Limb (tissue), 2 donors: ENCODE measurements at regions not wholly inside any gene's neighbourhood (a gene's known extent, or its start where the extent isn't known, plus 50 kb on each side); places are given as distances from the start of the nearest gene placed in this dataset.
A peak's percentile ranks its signal among the peaks of the same experiment; 100 is the strongest.
"Not testable (repeated sequence)": the region's sequence is repeated elsewhere in the genome, so short reads cannot be mapped to it uniquely, and the experiment has no call there.

ENCODE experiments used
- DNase-seq, 2 donors: peaks; one replicate each; pipeline ENCODE4 v3.0.0-alpha.2; 2016; ENCODE audit errors: extremely low spot score in 2 of 2

DNA sequence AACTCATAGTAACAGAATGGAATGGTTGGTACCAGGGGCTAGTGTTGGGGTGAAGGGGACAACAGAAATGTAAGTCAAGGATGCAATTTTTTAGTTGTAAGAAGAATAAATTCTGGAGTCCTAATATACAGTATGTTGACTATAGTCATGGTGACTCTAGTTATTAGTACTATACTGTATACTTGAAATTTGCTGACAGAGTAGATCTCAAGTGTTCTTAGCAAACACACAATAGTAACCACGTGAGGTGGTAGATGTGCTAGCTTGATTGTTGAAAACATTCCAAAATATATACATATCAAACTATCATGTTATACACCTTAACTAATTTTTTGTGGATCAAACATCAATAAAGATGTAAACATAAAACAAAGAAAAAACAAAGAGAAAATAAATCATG is 1345.1 kb upstream of the PCDH20 start:
- no peak for DNase-seq

DNA sequence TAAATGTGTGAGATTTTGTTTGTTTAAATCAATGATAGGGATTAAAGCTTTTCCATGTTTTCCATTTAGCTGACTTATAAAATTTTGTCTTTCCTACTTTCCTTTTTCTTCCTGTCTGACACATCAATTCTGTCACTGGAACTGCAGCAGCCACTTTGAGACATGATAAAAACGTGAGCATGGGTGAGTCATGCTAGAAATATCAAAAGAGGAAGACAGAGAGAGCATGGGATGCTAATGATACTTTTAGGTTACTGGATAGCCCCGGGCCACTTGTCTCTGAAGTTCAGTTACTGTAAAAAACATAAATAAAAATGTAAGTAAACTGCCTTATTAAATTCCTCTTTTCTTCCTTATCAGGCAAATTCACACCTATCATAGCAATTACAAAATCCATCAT is 1332.0 kb upstream of the PCDH20 start:
- DNase-seq, result no peak

DNA sequence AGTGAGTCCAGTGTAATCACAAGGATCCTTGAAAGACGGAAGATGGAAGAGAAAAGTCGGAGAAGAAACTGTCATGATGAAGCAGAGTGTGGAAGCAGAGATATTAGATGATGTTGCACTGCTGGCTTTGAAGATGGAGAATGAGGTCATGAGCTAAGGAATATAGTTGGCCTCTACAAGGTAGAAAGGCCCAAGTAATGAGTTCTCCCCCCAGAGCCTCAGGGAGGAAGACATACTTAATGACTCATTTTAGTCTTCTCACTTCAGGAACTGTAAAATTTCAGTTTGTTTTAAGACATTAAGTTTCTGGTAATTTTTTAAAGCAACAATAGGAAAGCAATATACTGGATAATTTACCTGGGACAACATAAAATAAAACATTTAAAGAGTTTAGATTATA is 1331.5 kb upstream of the PCDH20 start:
- DNase-seq, result no peak

- not testable (repeated sequence) for DNase-seq
These were observed 1314.1 kb upstream of the PCDH20 start for GRCh38 chr13:62729746-62730145.

- no peak for DNase-seq
These were observed 1306.2 kb upstream of the PCDH20 start for GRCh38 chr13:62721893-62722292.

GRCh38 chr13:62711948-62712347 is 1296.3 kb upstream of the PCDH20 start:
- DNase-seq, result not testable (repeated sequence)

DNA sequence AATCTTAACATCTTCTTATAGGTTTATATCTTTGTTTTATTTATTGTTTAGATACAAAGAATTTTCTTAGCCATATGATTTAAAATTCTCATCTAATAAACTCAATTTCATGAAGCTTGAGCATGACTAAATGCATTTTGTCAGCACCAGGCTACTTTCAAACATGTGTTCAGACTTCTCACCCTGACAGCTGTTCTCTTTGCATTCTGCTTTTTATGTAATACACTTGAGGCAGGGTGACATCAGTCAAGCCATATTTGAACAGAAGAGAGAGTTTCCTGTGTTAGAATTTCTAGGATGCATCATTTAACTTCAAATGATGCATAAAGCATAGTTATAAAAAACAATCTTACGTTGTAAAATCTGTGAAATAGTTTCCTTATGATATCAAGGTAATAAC is 1295.1 kb upstream of the PCDH20 start:
- peak in 1 of 2 donors; percentile 58 for DNase-seq

DNA sequence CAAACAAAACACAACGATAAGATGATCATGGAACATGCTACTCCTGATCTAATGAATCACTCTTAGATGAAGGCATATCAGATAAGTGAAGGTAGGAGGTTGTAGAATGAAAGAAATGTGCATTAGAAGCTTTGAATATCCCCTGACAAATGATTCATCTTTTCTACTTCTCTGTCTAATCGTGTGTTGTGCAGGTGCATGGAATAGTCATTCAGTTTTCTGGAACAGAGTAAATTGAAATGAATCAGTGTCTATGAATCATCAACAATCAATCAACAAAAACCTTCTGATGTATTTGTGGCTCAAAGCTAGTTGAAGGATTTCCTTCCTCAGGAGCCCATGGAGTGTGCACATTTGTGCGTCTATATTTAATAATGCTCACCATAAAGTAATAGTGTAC is 1290.4 kb upstream of the PCDH20 start:
- DNase-seq, result no peak

DNA sequence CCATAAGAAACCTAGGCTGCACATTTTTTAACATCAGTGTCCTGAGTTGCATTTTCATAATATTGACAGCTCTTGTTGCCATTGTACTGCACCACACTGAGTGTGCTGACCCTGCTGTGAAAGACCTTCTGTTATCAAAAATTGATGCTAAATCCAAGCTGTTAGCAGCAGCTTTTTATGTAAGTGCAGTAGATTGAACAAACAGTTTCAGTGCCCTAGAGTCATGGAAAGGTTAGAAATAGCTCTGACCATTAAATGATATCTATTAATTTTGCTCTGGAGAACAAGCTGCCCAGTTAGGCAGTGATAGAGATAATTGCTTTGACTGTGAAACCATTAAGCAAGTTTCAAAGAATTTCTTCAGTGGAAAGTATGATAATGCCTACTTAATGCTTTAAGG is 1289.2 kb upstream of the PCDH20 start:
- no peak for DNase-seq

GRCh38 chr13:62702502-62702901 is 1286.9 kb upstream of the PCDH20 start:
- no peak for DNase-seq

- no peak for DNase-seq
These were observed 1282.1 kb upstream of the PCDH20 start for GRCh38 chr13:62697701-62698100.

DNA sequence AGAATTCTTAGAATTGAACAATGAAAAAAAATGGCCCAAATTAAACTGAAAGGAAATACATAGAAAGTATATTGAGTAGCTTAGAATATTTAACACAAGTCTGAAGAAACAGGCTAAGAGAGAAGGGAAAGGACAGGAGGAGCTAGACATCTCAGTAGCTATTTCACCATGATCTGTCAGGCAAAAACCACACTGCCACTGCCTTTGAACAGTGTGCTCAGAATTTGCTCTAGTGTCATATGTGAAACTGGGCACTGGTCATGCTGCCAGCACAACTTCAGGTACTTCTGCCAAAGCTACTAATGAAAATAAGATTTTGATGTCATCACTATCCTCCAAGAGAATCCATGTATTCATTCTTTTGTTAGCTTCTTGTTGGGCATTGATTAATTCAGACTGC is 1280.8 kb upstream of the PCDH20 start:
- no peak for DNase-seq

GRCh38 chr13:62687732-62688131 is 1272.1 kb upstream of the PCDH20 start:
- DNase-seq, result no peak

DNA sequence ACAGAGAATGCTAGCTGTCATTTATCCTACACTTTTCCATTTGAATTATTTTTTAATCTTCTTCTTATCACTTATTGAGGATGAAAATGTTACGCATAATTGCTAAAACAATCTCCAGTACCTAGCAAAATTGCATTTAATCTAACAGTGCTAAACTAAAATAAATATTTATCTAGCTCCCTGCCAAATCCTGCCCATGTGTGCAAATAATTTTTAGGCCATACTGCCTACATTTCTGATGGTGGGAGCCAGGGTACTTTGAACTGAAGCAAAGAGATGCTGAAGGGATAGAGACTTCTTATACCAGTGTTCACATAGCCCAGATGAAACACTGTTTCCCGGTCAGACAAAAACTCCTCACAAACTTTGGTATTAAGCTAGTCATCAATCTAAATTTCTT is 1268.7 kb upstream of the PCDH20 start:
- no peak for DNase-seq

DNA sequence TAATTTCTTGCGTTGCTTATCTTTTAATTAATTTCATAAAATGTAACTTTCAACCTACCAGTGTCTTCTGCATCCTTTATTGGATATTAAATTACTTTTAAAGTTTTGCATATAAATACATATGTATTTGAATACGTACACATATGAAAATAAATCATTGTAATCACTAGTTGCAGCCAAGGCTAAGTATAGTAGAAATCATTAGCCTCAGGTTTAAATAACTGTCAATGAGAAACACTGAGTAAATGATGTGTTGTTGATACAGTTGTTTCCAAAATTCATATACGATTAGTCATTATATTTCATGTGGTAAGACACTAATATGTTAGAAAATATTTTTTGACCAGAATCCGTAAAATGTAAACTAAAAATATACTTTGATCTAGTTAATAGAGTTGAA is 1267.1 kb upstream of the PCDH20 start:
- no peak for DNase-seq

GRCh38 chr13:62678039-62678438 is 1262.4 kb upstream of the PCDH20 start:
- DNase-seq, result no peak

- DNase-seq, result no peak
These were observed 1248.1 kb upstream of the PCDH20 start for GRCh38 chr13:62663767-62664166.

GRCh38 chr13:62659365-62659764 is 1243.7 kb upstream of the PCDH20 start:
- no peak for DNase-seq

GRCh38 chr13:62653371-62653770 is 1237.7 kb upstream of the PCDH20 start:
- no peak for DNase-seq

DNA sequence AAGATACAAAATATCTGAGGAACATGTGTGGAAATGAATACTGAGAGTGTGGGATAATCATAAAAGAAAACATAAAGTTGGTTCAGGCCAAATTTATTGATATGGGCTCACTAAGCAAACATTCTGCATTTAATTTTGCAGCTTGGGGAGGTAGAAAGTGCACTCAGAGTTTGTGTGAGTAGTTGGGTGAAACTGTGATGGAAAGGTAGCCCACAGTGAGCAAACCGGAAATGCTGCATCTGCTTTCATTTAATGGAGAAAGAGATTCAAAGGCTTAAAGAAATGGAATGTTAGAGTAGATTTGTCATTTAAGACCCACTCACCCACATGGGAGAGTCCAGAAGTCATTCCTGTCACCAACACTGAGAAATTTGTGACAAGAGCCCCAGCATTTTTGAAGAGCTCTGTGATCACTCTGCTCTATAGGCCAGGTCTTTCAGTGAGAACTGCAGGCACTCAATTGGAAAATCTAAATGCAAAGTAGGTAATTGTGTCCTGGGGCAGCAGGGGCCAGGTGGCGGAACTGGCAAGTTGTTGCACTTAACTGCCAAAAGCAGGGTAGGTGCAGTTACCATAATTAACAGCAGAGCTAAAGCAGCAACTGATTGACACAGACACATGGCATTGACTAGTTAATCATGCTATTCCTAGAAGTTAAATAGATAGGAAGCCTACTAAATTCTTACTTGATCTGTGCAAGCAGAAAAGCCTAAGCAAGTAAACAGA is 1228.3 kb upstream of the PCDH20 start:
- no peak for DNase-seq

- DNase-seq, result no peak
These were observed 1227.4 kb upstream of the PCDH20 start for GRCh38 chr13:62643007-62643483.

DNA sequence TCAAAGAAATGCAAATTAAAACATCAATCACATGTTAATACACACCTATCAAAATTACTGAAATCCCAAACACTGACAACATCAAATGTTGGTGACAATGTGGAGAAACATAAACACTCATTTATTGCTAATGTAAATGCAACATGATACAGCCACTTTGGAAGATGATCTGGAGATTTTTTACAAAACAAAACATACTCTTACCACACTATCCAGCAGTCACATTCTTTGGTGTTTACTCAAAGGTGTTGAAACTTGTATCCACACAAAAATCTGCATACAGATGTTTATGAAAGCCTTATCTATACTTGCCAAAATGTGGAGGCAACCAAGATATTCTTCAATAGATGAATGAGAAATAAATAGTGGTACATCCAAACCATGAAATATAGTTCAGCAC is 1219.5 kb upstream of the PCDH20 start:
- DNase-seq, result no peak

- DNase-seq, result no peak
These were observed 1217.8 kb upstream of the PCDH20 start for GRCh38 chr13:62633448-62633847.

DNA sequence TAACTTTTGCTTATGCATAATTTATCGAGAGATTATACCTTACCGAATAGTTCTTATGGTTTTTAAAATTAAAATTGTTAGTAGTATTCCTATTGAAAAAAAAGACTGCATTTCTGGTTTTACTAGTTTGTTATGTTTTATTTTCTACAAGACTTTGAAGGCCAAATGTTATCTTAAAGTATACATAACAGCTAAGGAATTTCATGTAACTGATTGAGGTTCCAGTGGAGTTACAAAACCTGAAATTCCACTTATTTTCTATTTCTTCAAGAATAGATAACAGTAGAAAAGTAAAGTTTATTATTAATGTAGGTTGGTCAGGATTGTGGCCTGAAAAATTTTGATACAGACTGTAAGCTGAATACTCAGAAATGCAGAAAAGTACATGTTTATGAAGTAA is 1216.0 kb upstream of the PCDH20 start:
- no peak for DNase-seq
